GM23338 (cell line): ENCODE measurements at regions not wholly inside any gene's neighbourhood (a gene's known extent, or its start where the extent isn't known, plus 50 kb on each side); places are given as distances from the start of the nearest gene placed in this dataset.

Source experiments
- CREB1 ChIP-seq: fragments of 250-450 bp; sonication (Bioruptor Pico); IDR thresholded peaks from 2 replicates; pipeline ENCODE4 v1.5.0; 2020; ENCODE audit warnings: low read depth, mild to moderate bottlenecking, moderate library complexity
- CTCF ChIP-seq, 2 experiments: fragments of 200-600 bp in 1 of 2; sonication (generic) in 1 of 2; conservative IDR thresholded peaks; 2 replicates each; pipeline versions ENCODE4 v1.5.1 to v1.6.1; 2016 to 2017; ENCODE audit warnings: antibody characterized with exemption in 2 of 2, low read depth in 2 of 2, mild to moderate bottlenecking in 2 of 2, moderate library complexity in 1 of 2
- ETS1 ChIP-seq: IDR thresholded peaks from 2 replicates; pipeline ENCODE4 v1.6.1; 2016; ENCODE audit warnings: antibody characterized with exemption
- EZH2 ChIP-seq: fragments of 200-600 bp; sonication (generic); IDR thresholded peaks from one replicate; pipeline ENCODE4 v1.8.0; 2017; ENCODE audit warnings: antibody characterized with exemption, mild to moderate bottlenecking, low read depth; ENCODE audit not compliant: unreplicated experiment
- EZH2phosphoT487 ChIP-seq: fragments of 200-600 bp; sonication (generic); IDR thresholded peaks from one replicate; pipeline ENCODE4 v1.8.1; 2018; ENCODE audit warnings: antibody characterized with exemption; ENCODE audit not compliant: unreplicated experiment
- NANOG ChIP-seq: IDR thresholded peaks from 2 replicates; pipeline ENCODE4 v1.6.1; 2016; ENCODE audit warnings: antibody characterized with exemption, borderline replicate concordance
- STAT1 ChIP-seq: IDR thresholded peaks from one replicate; pipeline ENCODE4 v1.6.1; 2016; ENCODE audit warnings: antibody characterized with exemption; ENCODE audit not compliant: unreplicated experiment
- ZNF114 ChIP-seq: fragments of 250-450 bp; sonication (Bioruptor Pico); IDR thresholded peaks from 2 replicates; pipeline ENCODE4 v1.5.0; 2020; ENCODE audit warnings: mild to moderate bottlenecking, moderate library complexity
- ZNF331 ChIP-seq: fragments of 250-450 bp; sonication (Bioruptor Pico); IDR thresholded peaks from 2 replicates; pipeline ENCODE4 v1.5.0; 2020; ENCODE audit warnings: low read depth, mild to moderate bottlenecking, moderate library complexity
- TF ChIP-seq, protein P1 (sequence below): fragments of 250-450 bp; sonication (Bioruptor Pico); IDR thresholded peaks from 2 replicates; pipeline ENCODE4 v1.5.0; 2020; ENCODE audit warnings: mild to moderate bottlenecking, moderate library complexity

- TF ChIP-seq, protein P1, sequence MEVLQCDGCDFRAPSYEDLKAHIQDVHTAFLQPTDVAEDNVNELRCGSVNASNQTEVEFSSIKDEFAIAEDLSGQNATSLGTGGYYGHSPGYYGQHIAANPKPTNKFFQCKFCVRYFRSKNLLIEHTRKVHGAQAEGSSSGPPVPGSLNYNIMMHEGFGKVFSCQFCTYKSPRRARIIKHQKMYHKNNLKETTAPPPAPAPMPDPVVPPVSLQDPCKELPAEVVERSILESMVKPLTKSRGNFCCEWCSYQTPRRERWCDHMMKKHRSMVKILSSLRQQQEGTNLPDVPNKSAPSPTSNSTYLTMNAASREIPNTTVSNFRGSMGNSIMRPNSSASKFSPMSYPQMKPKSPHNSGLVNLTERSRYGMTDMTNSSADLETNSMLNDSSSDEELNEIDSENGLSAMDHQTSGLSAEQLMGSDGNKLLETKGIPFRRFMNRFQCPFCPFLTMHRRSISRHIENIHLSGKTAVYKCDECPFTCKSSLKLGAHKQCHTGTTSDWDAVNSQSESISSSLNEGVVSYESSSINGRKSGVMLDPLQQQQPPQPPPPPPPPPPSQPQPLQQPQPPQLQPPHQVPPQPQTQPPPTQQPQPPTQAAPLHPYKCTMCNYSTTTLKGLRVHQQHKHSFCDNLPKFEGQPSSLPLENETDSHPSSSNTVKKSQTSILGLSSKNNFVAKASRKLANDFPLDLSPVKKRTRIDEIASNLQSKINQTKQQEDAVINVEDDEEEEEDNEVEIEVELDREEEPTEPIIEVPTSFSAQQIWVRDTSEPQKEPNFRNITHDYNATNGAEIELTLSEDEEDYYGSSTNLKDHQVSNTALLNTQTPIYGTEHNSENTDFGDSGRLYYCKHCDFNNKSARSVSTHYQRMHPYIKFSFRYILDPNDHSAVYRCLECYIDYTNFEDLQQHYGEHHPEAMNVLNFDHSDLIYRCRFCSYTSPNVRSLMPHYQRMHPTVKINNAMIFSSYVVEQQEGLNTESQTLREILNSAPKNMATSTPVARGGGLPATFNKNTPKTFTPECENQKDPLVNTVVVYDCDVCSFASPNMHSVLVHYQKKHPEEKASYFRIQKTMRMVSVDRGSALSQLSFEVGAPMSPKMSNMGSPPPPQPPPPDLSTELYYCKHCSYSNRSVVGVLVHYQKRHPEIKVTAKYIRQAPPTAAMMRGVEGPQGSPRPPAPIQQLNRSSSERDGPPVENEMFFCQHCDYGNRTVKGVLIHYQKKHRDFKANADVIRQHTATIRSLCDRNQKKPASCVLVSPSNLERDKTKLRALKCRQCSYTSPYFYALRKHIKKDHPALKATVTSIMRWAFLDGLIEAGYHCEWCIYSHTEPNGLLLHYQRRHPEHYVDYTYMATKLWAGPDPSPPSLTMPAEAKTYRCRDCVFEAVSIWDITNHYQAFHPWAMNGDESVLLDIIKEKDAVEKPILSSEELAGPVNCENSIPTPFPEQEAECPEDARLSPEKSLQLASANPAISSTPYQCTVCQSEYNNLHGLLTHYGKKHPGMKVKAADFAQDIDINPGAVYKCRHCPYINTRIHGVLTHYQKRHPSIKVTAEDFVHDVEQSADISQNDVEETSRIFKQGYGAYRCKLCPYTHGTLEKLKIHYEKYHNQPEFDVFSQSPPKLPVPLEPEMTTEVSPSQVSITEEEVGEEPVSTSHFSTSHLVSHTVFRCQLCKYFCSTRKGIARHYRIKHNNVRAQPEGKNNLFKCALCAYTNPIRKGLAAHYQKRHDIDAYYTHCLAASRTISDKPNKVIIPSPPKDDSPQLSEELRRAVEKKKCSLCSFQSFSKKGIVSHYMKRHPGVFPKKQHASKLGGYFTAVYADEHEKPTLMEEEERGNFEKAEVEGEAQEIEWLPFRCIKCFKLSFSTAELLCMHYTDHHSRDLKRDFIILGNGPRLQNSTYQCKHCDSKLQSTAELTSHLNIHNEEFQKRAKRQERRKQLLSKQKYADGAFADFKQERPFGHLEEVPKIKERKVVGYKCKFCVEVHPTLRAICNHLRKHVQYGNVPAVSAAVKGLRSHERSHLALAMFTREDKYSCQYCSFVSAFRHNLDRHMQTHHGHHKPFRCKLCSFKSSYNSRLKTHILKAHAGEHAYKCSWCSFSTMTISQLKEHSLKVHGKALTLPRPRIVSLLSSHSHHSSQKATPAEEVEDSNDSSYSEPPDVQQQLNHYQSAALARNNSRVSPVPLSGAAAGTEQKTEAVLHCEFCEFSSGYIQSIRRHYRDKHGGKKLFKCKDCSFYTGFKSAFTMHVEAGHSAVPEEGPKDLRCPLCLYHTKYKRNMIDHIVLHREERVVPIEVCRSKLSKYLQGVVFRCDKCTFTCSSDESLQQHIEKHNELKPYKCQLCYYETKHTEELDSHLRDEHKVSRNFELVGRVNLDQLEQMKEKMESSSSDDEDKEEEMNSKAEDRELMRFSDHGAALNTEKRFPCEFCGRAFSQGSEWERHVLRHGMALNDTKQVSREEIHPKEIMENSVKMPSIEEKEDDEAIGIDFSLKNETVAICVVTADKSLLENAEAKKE (CRISPR knock-in tag), result no peak
- no peak for TF ChIP-seq EZH2phosphoT487
- TF ChIP-seq CREB1 (CRISPR knock-in tag), result no peak
- TF ChIP-seq NANOG, result no peak
- no peak for TF ChIP-seq STAT1
- TF ChIP-seq EZH2, result no peak
- no peak for TF ChIP-seq ZNF331 (CRISPR knock-in tag)
- no peak for TF ChIP-seq ZNF114 (CRISPR knock-in tag)
- TF ChIP-seq ETS1, result no peak
- TF ChIP-seq CTCF (conservative IDR thresholded peaks at IDR 0.05; ENCODE audit: low read depth in 2 of 2), result no peak
These were observed 120.1 kb downstream of the LRRN1 start (continued) for GRCh38 chr3:3919316-3919715.
